Stimulated activated naive B cell treated with anti-CD40 and anti-IgM and Interleukin-4, amounts not matched to agents 10 μg/mL and 1 μg/mL and 100 μg/mL, for 72 hours (primary cell): ENCODE measurements at regions not wholly inside any gene's neighbourhood (a gene's known extent, or its start where the extent isn't known, plus 50 kb on each side); places are given as distances from the start of the nearest gene placed in this dataset.
A peak's percentile ranks its signal among the peaks of the same experiment; 100 is the strongest.

Experiments
- ATAC-seq, 2 donors: fragments of 150-1000 bp; cut with Tn5 transposase; replicated peaks; 2 replicates each; pipeline ENCODE4 v1.10.0; 2021; ENCODE audit warnings: moderate library complexity in 1 of 2
- DNase-seq: peaks from one replicate; pipeline ENCODE4 v3.0.0; 2021
- H3K27ac Mint-ChIP-seq: one replicate; pipeline ENCODE4 v1.8.0; 2022; ENCODE audit warnings: mild to moderate bottlenecking, mixed read lengths
- H3K27me3 Mint-ChIP-seq, 2 donors: one replicate each; pipeline ENCODE4 v1.8.0; 2022; ENCODE audit warnings: mixed read lengths in 2 of 2
- H3K36me3 Mint-ChIP-seq, 2 donors: one replicate each; pipeline ENCODE4 v1.8.0; 2022; ENCODE audit warnings: mixed read lengths in 2 of 2, mild to moderate bottlenecking in 1 of 2
- H3K4me1 Mint-ChIP-seq, 2 donors: one replicate each; pipeline ENCODE4 v1.8.0; 2022; ENCODE audit warnings: mixed read lengths in 2 of 2, mild to moderate bottlenecking in 1 of 2
- H3K4me3 Mint-ChIP-seq, 2 donors: one replicate each; pipeline ENCODE4 v1.8.0; 2022; ENCODE audit warnings: mild to moderate bottlenecking in 2 of 2, mixed read lengths in 2 of 2, moderate library complexity in 1 of 2
- H3K9me3 Mint-ChIP-seq, 2 donors: one replicate each; pipeline ENCODE4 v1.8.0; 2022; ENCODE audit warnings: mixed read lengths in 2 of 2, mild to moderate bottlenecking in 1 of 2

GRCh38 chr10:91054325-91054724 is 133.4 kb upstream of the ANKRD1 start:
- Mint-ChIP-seq H3K27ac (no peak overlapping the region), H3K4me3 (no peak overlapping the region), H3K4me1 (peaks cover 0 to 2% of the 10 kb centered on the region in 2 donors), H3K36me3 (peaks cover 0 to 1% of the 10 kb centered on the region in 2 donors), H3K9me3 (no peaks in the 10 kb centered on the region), H3K27me3 (no peaks in the 10 kb centered on the region)
- no peak for DNase-seq
- no peak for ATAC-seq

DNA sequence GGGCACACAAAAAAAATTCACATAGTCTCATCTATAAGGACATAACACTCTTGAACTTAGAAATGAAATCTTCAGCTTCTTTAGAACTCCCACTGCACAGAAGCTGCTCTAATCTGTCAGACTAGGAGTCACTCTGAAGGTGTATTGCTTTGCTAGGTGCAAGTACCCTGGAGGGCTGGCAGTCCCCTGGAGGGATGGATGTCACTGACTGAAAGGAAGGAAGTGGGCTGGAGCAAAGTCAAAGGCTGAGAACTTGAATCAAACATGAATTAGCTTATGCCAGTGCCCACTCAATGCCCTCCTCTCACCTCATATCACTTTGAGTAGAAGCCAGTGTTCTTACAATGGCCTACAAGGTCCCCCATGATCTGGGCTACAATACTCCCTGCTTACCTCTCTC is 140.3 kb upstream of the ANKRD1 start:
- H3K4me1 Mint-ChIP-seq: no peaks in the 10 kb centered on the region
- H3K36me3 Mint-ChIP-seq: no peaks in the 10 kb centered on the region
- ATAC-seq: no peak
- H3K4me3 Mint-ChIP-seq: no peak overlapping the region
- H3K9me3 Mint-ChIP-seq: no peaks in the 10 kb centered on the region
- H3K27me3 Mint-ChIP-seq: no peaks in the 10 kb centered on the region
- no peak overlapping the region for H3K27ac Mint-ChIP-seq
- no peak for DNase-seq

- Mint-ChIP-seq H3K27ac (no peak overlapping the region), H3K4me3 (no peak overlapping the region)
These were observed 140.7 kb upstream of the ANKRD1 start for GRCh38 chr10:91061608-91062007.

DNA sequence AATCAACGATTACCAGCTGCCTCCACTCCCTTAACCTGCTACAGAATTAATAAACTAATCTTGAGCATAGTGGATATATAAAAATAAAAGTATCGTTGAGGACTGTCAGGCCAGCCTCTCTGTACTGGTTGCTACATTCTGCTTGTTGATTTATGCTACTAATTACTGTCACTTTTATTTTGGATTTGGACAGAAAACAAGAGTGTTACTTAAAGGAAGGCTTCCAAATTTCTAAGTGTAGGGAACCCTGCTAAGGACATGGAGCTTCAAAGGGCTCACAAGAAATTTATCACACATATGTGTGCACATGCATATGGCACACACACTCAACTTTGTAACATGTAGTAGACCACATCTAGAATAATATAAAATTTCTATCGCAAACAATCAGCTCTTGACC is 141.2 kb upstream of the ANKRD1 start:
- ATAC-seq (no peak), DNase-seq (no peak)
- H3K36me3 Mint-ChIP-seq: no peaks in the 10 kb centered on the region
- H3K9me3 Mint-ChIP-seq: no peaks in the 10 kb centered on the region
- peaks cover 0 to 1% of the 10 kb centered on the region in 2 donors for H3K27me3 Mint-ChIP-seq
- H3K4me1 Mint-ChIP-seq: no peaks in the 10 kb centered on the region
- H3K27ac Mint-ChIP-seq: no peak overlapping the region
- no peak overlapping the region for H3K4me3 Mint-ChIP-seq

More at GRCh38 chr10:91061608-91062007, 140.7 kb upstream of the ANKRD1 start:
- Mint-ChIP-seq H3K36me3 (no peaks in the 10 kb centered on the region), H3K9me3 (no peaks in the 10 kb centered on the region), H3K27me3 (no peaks in the 10 kb centered on the region), H3K4me1 (no peaks in the 10 kb centered on the region)
- DNase-seq: no peak
- no peak for ATAC-seq

- no peak for DNase-seq
- Mint-ChIP-seq H3K9me3 (no peaks in the 10 kb centered on the region), H3K4me1 (peaks cover 0 to 5% of the 10 kb centered on the region in 2 donors), H3K4me3 (no peak overlapping the region), H3K36me3 (no peaks in the 10 kb centered on the region), H3K27me3 (peaks cover 12 to 17% of the 10 kb centered on the region in 2 donors), H3K27ac (no peak overlapping the region)
- ATAC-seq: no peak
These were observed 148.7 kb upstream of the PCGF5 start for GRCh38 chr10:91071786-91072185.

DNA sequence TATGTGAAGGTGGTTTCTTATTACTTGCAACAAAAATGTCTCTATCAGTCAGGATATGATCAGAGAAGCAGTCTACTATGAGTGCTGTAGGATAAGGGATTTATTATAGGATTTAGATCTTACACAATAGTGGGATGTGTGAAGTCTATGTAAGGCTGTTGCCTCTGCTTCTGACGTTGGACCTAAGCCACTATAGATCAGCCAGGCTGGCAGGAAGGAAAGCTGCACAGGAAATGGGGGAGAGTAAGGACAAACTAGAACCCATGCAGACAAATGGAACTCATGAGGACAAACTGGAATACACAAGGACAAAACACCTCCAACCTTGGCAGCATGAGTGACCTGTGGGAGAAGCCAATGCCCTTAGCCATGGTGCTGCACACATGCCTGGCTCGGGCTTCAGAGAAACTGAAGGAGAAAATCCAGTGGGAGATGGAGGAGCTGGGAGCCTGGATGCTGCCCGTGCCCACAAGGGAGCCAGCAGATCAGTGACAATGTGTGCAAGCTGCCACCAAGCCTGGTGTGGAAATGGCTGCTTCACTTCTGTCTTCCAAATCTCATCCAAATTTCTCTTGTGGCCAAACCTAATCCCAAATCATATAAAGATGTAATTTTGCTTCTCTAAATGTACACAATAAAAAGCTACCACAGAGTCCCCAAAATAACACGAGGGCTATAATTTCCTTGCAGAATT is 147.0 kb upstream of the PCGF5 start:
- DNase-seq: no peak
- peaks cover 24% of the 10 kb centered on the region in 2 donors for H3K27me3 Mint-ChIP-seq
- H3K36me3 Mint-ChIP-seq: no peaks in the 10 kb centered on the region
- no peak for ATAC-seq
- H3K9me3 Mint-ChIP-seq: no peaks in the 10 kb centered on the region
- H3K27ac Mint-ChIP-seq: no peak overlapping the region
- H3K4me1 Mint-ChIP-seq: peaks cover 0 to 5% of the 10 kb centered on the region in 2 donors
- no peak overlapping the region for H3K4me3 Mint-ChIP-seq

GRCh38 chr10:91076991-91077548 is 143.4 kb upstream of the PCGF5 start:
- Mint-ChIP-seq H3K4me3 (no peak overlapping the region), H3K36me3 (no peaks in the 10 kb centered on the region), H3K27ac (no peak overlapping the region), H3K9me3 (no peaks in the 10 kb centered on the region), H3K4me1 (peaks cover 0 to 5% of the 10 kb centered on the region in 2 donors), H3K27me3 (peaks cover 23 to 29% of the 10 kb centered on the region in 2 donors)
- ATAC-seq (no peak), DNase-seq (no peak)

GRCh38 chr10:91077549-91078071 is 142.9 kb upstream of the PCGF5 start:
- H3K36me3 Mint-ChIP-seq: no peaks in the 10 kb centered on the region
- H3K27me3 Mint-ChIP-seq: peaks cover 19 to 24% of the 10 kb centered on the region in 2 donors
- H3K4me3 Mint-ChIP-seq: no peak overlapping the region
- peaks cover 0 to 1% of the 10 kb centered on the region in 2 donors for H3K4me1 Mint-ChIP-seq
- DNase-seq: no peak
- H3K9me3 Mint-ChIP-seq: no peaks in the 10 kb centered on the region
- ATAC-seq: no peak
- H3K27ac Mint-ChIP-seq: no peak overlapping the region

GRCh38 chr10:91080776-91081175 is 139.7 kb upstream of the PCGF5 start:
- peaks cover 0 to 1% of the 10 kb centered on the region in 2 donors for H3K4me1 Mint-ChIP-seq
- H3K4me3 Mint-ChIP-seq: no peak overlapping the region
- no peaks in the 10 kb centered on the region for H3K36me3 Mint-ChIP-seq
- no peaks in the 10 kb centered on the region for H3K9me3 Mint-ChIP-seq
- DNase-seq (no peak), ATAC-seq (no peak)
- H3K27ac Mint-ChIP-seq: no peak overlapping the region
- peaks cover 15 to 24% of the 10 kb centered on the region in 2 donors for H3K27me3 Mint-ChIP-seq

GRCh38 chr10:91082447-91082846 is 138.0 kb upstream of the PCGF5 start:
- no peak for ATAC-seq
- Mint-ChIP-seq H3K36me3 (no peaks in the 10 kb centered on the region), H3K4me3 (no peak overlapping the region), H3K4me1 (peaks cover 0 to 1% of the 10 kb centered on the region in 2 donors), H3K27ac (no peak overlapping the region), H3K9me3 (no peaks in the 10 kb centered on the region), H3K27me3 (peaks cover 7 to 14% of the 10 kb centered on the region in 2 donors)
- no peak for DNase-seq

- DNase-seq (no peak), ATAC-seq (peak; percentile 71 to 79)
- H3K27me3 Mint-ChIP-seq: no peaks in the 10 kb centered on the region
- peaks cover 5 to 7% of the 10 kb centered on the region in 2 donors for H3K9me3 Mint-ChIP-seq
- no peak overlapping the region for H3K4me3 Mint-ChIP-seq
- H3K36me3 Mint-ChIP-seq: peaks cover 2 to 5% of the 10 kb centered on the region in 2 donors
- no peak overlapping the region for H3K27ac Mint-ChIP-seq
- H3K4me1 Mint-ChIP-seq: peaks cover 8 to 15% of the 10 kb centered on the region in 2 donors
These were observed 131.9 kb upstream of the PCGF5 start for GRCh38 chr10:91088300-91089140.

GRCh38 chr10:91090761-91091529 is 129.5 kb upstream of the PCGF5 start:
- H3K4me1 Mint-ChIP-seq: peaks cover 11 to 23% of the 10 kb centered on the region in 2 donors
- no peaks in the 10 kb centered on the region for H3K27me3 Mint-ChIP-seq
- H3K36me3 Mint-ChIP-seq: peaks cover 16 to 20% of the 10 kb centered on the region in 2 donors
- H3K27ac Mint-ChIP-seq: no peak overlapping the region
- no peak overlapping the region for H3K4me3 Mint-ChIP-seq
- DNase-seq (no peak), ATAC-seq (peak; percentile 51 to 62)
- peaks cover 20 to 23% of the 10 kb centered on the region in 2 donors for H3K9me3 Mint-ChIP-seq

DNA sequence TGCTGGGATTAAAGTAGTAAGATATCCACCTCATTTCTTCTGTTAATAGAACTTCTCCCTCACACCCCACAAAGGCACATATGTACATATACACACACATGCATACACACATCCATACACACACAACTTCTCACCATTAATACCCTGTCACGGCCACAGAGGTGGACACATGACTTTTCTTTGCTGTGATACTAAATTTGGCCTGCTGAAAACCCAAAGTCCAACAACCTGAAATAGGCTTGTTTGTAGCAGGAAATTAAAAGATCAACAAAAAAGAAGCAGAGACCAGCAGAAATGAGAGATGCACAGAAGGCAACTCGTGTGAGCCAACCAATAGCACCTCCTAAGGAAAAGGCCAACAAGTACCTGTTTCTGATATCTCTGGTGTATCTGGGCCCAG is 128.7 kb upstream of the PCGF5 start:
- no peak for DNase-seq
- no peak overlapping the region for H3K27ac Mint-ChIP-seq
- H3K4me3 Mint-ChIP-seq: no peak overlapping the region
- peaks cover 11 to 28% of the 10 kb centered on the region in 2 donors for H3K4me1 Mint-ChIP-seq
- H3K9me3 Mint-ChIP-seq: peaks cover 22 to 23% of the 10 kb centered on the region in 2 donors
- no peak for ATAC-seq
- H3K36me3 Mint-ChIP-seq: peaks cover 19 to 26% of the 10 kb centered on the region in 2 donors
- H3K27me3 Mint-ChIP-seq: no peaks in the 10 kb centered on the region

DNA sequence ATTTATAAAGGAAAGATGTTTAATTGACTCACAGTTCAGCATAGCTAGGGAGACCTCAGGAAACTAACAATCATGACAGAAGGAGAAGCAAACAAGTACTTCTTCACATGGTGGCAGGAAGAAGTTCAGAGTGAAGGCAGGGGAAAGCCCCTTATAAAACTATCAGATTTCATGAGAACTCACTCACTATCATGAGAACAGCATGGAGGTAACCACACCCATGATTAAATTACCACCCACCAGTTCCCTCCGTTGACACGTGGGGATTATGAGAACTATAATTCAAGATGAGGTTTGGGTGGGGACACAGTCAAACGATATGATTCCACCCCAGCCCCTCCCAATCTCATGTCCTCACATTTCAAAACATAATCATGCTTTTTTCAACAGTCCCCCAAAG is 124.2 kb upstream of the PCGF5 start:
- peaks cover 6 to 19% of the 10 kb centered on the region in 2 donors for H3K4me1 Mint-ChIP-seq
- no peak for DNase-seq
- no peaks in the 10 kb centered on the region for H3K27me3 Mint-ChIP-seq
- no peak overlapping the region for H3K27ac Mint-ChIP-seq
- peaks cover 29 to 39% of the 10 kb centered on the region in 2 donors for H3K36me3 Mint-ChIP-seq
- H3K4me3 Mint-ChIP-seq: no peak overlapping the region
- peak; percentile 41 to 68 for ATAC-seq
- H3K9me3 Mint-ChIP-seq: peaks cover 31 to 33% of the 10 kb centered on the region in 2 donors
